ENCODE measurements at regions not wholly inside any gene's neighbourhood (a gene's known extent, or its start where the extent isn't known, plus 50 kb on each side); places are given as distances from the start of the nearest gene placed in this dataset.

DNA sequence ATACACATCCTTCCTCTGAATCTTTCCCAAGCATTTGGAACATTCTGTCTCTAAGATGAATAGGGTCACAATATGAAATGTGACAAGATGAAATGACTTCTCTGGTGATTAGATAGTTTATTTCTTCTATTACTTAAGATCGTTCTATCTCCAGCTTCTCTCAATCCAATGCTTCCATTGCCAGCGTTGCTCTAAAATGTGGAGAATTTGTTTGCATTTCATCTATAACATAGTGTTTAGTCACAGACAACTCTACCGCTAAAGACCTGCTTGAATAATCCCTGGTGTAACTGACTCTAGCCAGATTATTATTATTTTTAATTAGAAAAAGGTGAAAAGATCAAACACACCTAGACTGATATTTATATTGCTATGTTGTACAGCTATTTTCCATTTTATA, 184.7 kb upstream of the PRICKLE1 start:
- no peak for ATAC-seq (ENCODE audit: low read depth)
- TF ChIP-seq, protein P1, sequence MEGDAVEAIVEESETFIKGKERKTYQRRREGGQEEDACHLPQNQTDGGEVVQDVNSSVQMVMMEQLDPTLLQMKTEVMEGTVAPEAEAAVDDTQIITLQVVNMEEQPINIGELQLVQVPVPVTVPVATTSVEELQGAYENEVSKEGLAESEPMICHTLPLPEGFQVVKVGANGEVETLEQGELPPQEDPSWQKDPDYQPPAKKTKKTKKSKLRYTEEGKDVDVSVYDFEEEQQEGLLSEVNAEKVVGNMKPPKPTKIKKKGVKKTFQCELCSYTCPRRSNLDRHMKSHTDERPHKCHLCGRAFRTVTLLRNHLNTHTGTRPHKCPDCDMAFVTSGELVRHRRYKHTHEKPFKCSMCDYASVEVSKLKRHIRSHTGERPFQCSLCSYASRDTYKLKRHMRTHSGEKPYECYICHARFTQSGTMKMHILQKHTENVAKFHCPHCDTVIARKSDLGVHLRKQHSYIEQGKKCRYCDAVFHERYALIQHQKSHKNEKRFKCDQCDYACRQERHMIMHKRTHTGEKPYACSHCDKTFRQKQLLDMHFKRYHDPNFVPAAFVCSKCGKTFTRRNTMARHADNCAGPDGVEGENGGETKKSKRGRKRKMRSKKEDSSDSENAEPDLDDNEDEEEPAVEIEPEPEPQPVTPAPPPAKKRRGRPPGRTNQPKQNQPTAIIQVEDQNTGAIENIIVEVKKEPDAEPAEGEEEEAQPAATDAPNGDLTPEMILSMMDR (IDR thresholded peaks at IDR 0.05; ENCODE audit: poor library complexity, severe bottlenecking), result no peak
- no peak overlapping the region for H3K27ac ChIP-seq (ENCODE audit: poor library complexity, severe bottlenecking)
- H3K36me3 ChIP-seq (ENCODE audit: low read depth), result no peaks in the 10 kb centered on the region
- no peak for DNase-seq (ENCODE audit: low spot score)
- no peaks in the 10 kb centered on the region for H3K27me3 ChIP-seq (ENCODE audit: insufficient read depth, poor library complexity, severe bottlenecking)
- no peaks in the 10 kb centered on the region for H3K4me1 ChIP-seq (ENCODE audit: insufficient read depth, poor library complexity, severe bottlenecking)
- no peak overlapping the region for H3K4me3 ChIP-seq (ENCODE audit: severe bottlenecking)
- no peaks in the 10 kb centered on the region for H3K9me3 ChIP-seq (ENCODE audit: severe bottlenecking)

DNA sequence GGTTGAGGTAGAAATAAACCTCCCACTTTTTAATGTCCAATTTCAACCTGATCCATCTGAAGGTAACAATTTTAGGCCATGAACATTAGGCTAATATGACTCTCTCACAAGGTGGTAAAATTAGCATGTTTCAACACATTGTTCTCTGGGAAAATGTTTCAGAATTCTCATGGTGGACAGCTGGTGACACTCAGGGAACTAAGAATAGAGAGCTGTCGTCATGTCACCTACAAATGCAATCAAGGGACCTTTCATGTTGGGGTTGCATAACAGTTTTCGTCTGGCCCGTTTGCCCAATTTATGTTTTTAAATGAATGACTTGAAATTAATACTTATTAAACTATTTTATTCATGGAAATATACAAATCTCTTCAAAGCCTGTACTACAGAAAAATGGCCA, 180.7 kb upstream of the PRICKLE1 start:
- Histone ChIP-seq H3K9me3 (ENCODE audit: severe bottlenecking) (no peaks in the 10 kb centered on the region), H3K4me1 (ENCODE audit: insufficient read depth, poor library complexity, severe bottlenecking) (no peaks in the 10 kb centered on the region), H3K4me3 (ENCODE audit: severe bottlenecking) (no peak overlapping the region), H3K27ac (ENCODE audit: poor library complexity, severe bottlenecking) (no peak overlapping the region), H3K36me3 (ENCODE audit: low read depth) (no peaks in the 10 kb centered on the region), H3K27me3 (ENCODE audit: insufficient read depth, poor library complexity, severe bottlenecking) (no peaks in the 10 kb centered on the region)
- TF ChIP-seq, protein P1 (IDR thresholded peaks at IDR 0.05; ENCODE audit: poor library complexity, severe bottlenecking), result no peak
- ATAC-seq (ENCODE audit: low read depth) (no peak), DNase-seq (ENCODE audit: low spot score) (no peak)

DNA sequence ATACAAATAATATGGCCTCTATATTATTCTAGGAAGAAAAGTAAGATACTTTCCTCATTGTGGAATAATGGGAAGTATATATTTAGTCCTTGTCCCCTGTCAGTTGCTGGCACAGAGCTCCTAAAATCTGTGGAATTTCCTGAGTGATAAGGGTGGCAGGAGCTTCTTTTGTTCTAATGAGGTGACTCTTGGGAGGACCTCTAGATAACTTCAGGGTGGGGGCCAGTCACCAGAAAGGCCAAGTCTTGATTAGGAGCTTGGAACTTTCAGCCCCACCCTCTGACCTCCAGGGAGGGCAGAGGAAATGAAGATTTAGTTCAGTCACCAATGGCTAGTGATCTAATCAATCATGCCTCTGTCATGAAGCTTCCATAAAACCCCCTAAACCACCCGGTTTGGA, 179.9 kb upstream of the PRICKLE1 start:
- Histone ChIP-seq H3K27ac (ENCODE audit: poor library complexity, severe bottlenecking) (no peak overlapping the region), H3K27me3 (ENCODE audit: insufficient read depth, poor library complexity, severe bottlenecking) (no peaks in the 10 kb centered on the region), H3K4me1 (ENCODE audit: insufficient read depth, poor library complexity, severe bottlenecking) (no peaks in the 10 kb centered on the region), H3K9me3 (ENCODE audit: severe bottlenecking) (no peaks in the 10 kb centered on the region), H3K4me3 (ENCODE audit: severe bottlenecking) (no peak overlapping the region), H3K36me3 (ENCODE audit: low read depth) (no peaks in the 10 kb centered on the region)
- DNase-seq (ENCODE audit: low spot score), result no peak
- TF ChIP-seq, protein P1 (IDR thresholded peaks at IDR 0.05; ENCODE audit: poor library complexity, severe bottlenecking), result no peak
- ATAC-seq (ENCODE audit: low read depth), result no peak

DNA sequence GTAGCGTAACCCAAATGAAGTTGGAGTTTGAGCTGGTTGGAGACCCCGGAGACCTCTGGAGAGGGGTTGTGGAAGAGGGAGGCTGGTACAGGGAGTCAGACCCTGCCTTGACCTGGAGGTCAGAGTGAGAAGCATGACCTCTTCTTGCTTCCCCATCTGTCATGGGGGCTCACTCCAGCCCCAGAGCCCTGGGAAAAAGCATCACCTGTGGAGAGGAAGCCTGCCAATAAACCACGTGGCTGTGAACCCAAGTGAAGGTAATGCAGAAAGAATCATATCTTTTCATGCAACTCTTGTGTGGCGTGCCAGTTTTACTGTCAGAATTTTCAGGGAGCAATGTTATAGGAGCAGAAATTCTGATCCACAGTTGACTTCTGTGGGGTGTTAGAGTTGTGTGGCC, 178.5 kb upstream of the PRICKLE1 start:
- no peaks in the 10 kb centered on the region for H3K4me1 ChIP-seq (ENCODE audit: insufficient read depth, poor library complexity, severe bottlenecking)
- H3K4me3 ChIP-seq (ENCODE audit: severe bottlenecking), result no peak overlapping the region

DNA sequence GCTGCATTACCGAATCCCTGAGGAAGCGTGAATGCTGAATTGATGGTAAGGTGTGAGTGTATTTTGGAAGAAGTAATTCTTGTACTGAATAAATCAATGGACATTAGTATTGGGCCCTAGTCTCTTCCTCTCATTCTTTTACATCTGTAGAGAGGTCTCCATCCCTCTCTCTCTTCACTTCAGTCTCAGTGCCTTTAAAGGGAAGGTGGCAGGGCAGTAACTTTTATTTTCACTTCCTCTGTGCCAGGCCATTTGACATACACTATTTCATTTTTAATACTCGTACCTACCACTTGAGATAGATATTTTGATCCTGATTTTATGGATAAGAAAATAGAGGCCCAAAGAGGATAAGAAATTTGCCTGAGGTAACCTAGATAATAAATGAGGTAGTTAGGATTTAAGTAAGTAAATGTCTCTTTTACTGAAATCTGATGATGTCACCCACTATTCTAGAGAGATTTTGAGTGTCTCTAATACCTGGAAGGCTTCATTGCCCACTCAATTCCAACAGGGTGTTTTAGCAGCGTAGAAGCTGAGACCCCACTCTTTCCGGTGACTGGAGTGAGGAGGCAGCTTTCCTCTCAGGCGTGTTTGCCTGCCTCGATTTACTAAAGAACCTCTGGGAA, 177.9 kb upstream of the PRICKLE1 start:
- Histone ChIP-seq H3K36me3 (ENCODE audit: low read depth) (no peaks in the 10 kb centered on the region), H3K9me3 (ENCODE audit: severe bottlenecking) (no peaks in the 10 kb centered on the region), H3K4me3 (ENCODE audit: severe bottlenecking) (no peak overlapping the region), H3K27me3 (ENCODE audit: insufficient read depth, poor library complexity, severe bottlenecking) (no peaks in the 10 kb centered on the region), H3K27ac (ENCODE audit: poor library complexity, severe bottlenecking) (no peak overlapping the region), H3K4me1 (ENCODE audit: insufficient read depth, poor library complexity, severe bottlenecking) (no peaks in the 10 kb centered on the region)
- DNase-seq (ENCODE audit: low spot score), result no peak
- ATAC-seq (ENCODE audit: low read depth), result no peak
- TF ChIP-seq, protein P1 (IDR thresholded peaks at IDR 0.05; ENCODE audit: poor library complexity, severe bottlenecking), result no peak

More for the DNA sequence above, 178.5 kb upstream of the PRICKLE1 start:
- Histone ChIP-seq H3K27me3 (ENCODE audit: insufficient read depth, poor library complexity, severe bottlenecking) (no peaks in the 10 kb centered on the region), H3K9me3 (ENCODE audit: severe bottlenecking) (no peaks in the 10 kb centered on the region), H3K36me3 (ENCODE audit: low read depth) (no peaks in the 10 kb centered on the region), H3K27ac (ENCODE audit: poor library complexity, severe bottlenecking) (no peak overlapping the region)
- TF ChIP-seq, protein P1 (IDR thresholded peaks at IDR 0.05; ENCODE audit: poor library complexity, severe bottlenecking), result no peak
- ATAC-seq (ENCODE audit: low read depth) (no peak), DNase-seq (ENCODE audit: low spot score) (no peak)
